Stimulated activated memory B cell treated with anti-CD40 and anti-IgM and Interleukin-4, amounts not matched to agents 10 μg/mL and 1 μg/mL and 100 μg/mL, for 72 hours (primary cell): ENCODE measurements at regions not wholly inside any gene's neighbourhood (a gene's known extent, or its start where the extent isn't known, plus 50 kb on each side); places are given as distances from the start of the nearest gene placed in this dataset.
"Not testable (repeated sequence)": the region's sequence is repeated elsewhere in the genome, so short reads cannot be mapped to it uniquely, and the experiment has no call there.

Experiments used
- ATAC-seq: fragments of 150-1000 bp; cut with Tn5 transposase; 2 replicates; pipeline ENCODE4 v1.10.0; 2021
- H3K27ac Mint-ChIP-seq: one replicate; pipeline ENCODE4 v1.8.0; 2022; ENCODE audit warnings: mild to moderate bottlenecking, mixed read lengths
- H3K27me3 Mint-ChIP-seq: one replicate; pipeline ENCODE4 v1.8.0; 2022; ENCODE audit warnings: mixed read lengths
- H3K36me3 Mint-ChIP-seq: one replicate; pipeline ENCODE4 v1.8.0; 2022; ENCODE audit warnings: mixed read lengths
- H3K4me1 Mint-ChIP-seq: one replicate; pipeline ENCODE4 v1.8.0; 2022; ENCODE audit warnings: mixed read lengths
- H3K4me3 Mint-ChIP-seq: one replicate; pipeline ENCODE4 v1.8.0; 2022; ENCODE audit warnings: mild to moderate bottlenecking, moderate library complexity, mixed read lengths
- H3K9me3 Mint-ChIP-seq: one replicate; pipeline ENCODE4 v1.8.0; 2022; ENCODE audit warnings: mixed read lengths

- no peaks in the 10 kb centered on the region for H3K9me3 Mint-ChIP-seq
- ATAC-seq = no peak
- H3K36me3 Mint-ChIP-seq = no peaks in the 10 kb centered on the region
- H3K4me1 Mint-ChIP-seq = peaks cover 8% of the 10 kb centered on the region
- no peaks in the 10 kb centered on the region for H3K27me3 Mint-ChIP-seq
- H3K27ac Mint-ChIP-seq = no peak overlapping the region
- H3K4me3 Mint-ChIP-seq = no peak overlapping the region
These were observed 83.4 kb downstream of the TNFRSF13B start for GRCh38 chr17:16888413-16889087.

GRCh38 chr17:16887523-16888095, 84.3 kb downstream of the TNFRSF13B start:
- no peaks in the 10 kb centered on the region for H3K9me3 Mint-ChIP-seq
- peaks cover 8% of the 10 kb centered on the region for H3K4me1 Mint-ChIP-seq
- no peaks in the 10 kb centered on the region for H3K36me3 Mint-ChIP-seq
- no peak overlapping the region for H3K27ac Mint-ChIP-seq
- ATAC-seq = no peak
- no peaks in the 10 kb centered on the region for H3K27me3 Mint-ChIP-seq
- H3K4me3 Mint-ChIP-seq = no peak overlapping the region

- peak; percentile 72 for ATAC-seq
- Mint-ChIP-seq H3K4me3 (no peak overlapping the region), H3K36me3 (no peaks in the 10 kb centered on the region), H3K27me3 (peaks cover 7% of the 10 kb centered on the region), H3K9me3 (no peaks in the 10 kb centered on the region), H3K4me1 (peaks cover 8% of the 10 kb centered on the region), H3K27ac (no peak overlapping the region)
These were observed 85.1 kb downstream of the TNFRSF13B start for GRCh38 chr17:16886655-16887322.

GRCh38 chr17:16885204-16885603, 86.7 kb downstream of the TNFRSF13B start:
- not testable (repeated sequence) for H3K4me3 Mint-ChIP-seq, H3K4me1 Mint-ChIP-seq, ATAC-seq, H3K36me3 Mint-ChIP-seq, H3K27me3 Mint-ChIP-seq, H3K27ac Mint-ChIP-seq, H3K9me3 Mint-ChIP-seq

GRCh38 chr17:16882926-16883265, 89.0 kb downstream of the TNFRSF13B start:
- not testable (repeated sequence) for H3K9me3 Mint-ChIP-seq, ATAC-seq, H3K4me1 Mint-ChIP-seq, H3K36me3 Mint-ChIP-seq, H3K27ac Mint-ChIP-seq, H3K4me3 Mint-ChIP-seq
- peaks cover 24% of the 10 kb centered on the region for H3K27me3 Mint-ChIP-seq

- H3K4me3 Mint-ChIP-seq = no peak overlapping the region
- no peak for ATAC-seq
- H3K27me3 Mint-ChIP-seq = peaks cover 25% of the 10 kb centered on the region
- no peaks in the 10 kb centered on the region for H3K36me3 Mint-ChIP-seq
- peaks cover 8% of the 10 kb centered on the region for H3K4me1 Mint-ChIP-seq
- H3K27ac Mint-ChIP-seq = no peak overlapping the region
- H3K9me3 Mint-ChIP-seq = no peaks in the 10 kb centered on the region
These were observed 89.5 kb downstream of the TNFRSF13B start for GRCh38 chr17:16882243-16882925.

GRCh38 chr17:16881239-16881924, 90.5 kb downstream of the TNFRSF13B start:
- no peak overlapping the region for H3K4me3 Mint-ChIP-seq
- peaks cover 25% of the 10 kb centered on the region for H3K27me3 Mint-ChIP-seq
- no peaks in the 10 kb centered on the region for H3K9me3 Mint-ChIP-seq
- H3K4me1 Mint-ChIP-seq = peaks cover 4% of the 10 kb centered on the region
- no peaks in the 10 kb centered on the region for H3K36me3 Mint-ChIP-seq
- no peak for ATAC-seq
- H3K27ac Mint-ChIP-seq = no peak overlapping the region

- ATAC-seq = no peak
- Mint-ChIP-seq H3K4me1 (no peaks in the 10 kb centered on the region), H3K9me3 (no peaks in the 10 kb centered on the region), H3K36me3 (no peaks in the 10 kb centered on the region), H3K27me3 (peaks cover 25% of the 10 kb centered on the region), H3K4me3 (no peak overlapping the region), H3K27ac (no peak overlapping the region)
These were observed 91.1 kb downstream of the TNFRSF13B start for GRCh38 chr17:16880843-16881230.

- no peak for ATAC-seq
- Mint-ChIP-seq H3K27me3 (peaks cover 25% of the 10 kb centered on the region), H3K36me3 (no peaks in the 10 kb centered on the region), H3K9me3 (no peaks in the 10 kb centered on the region), H3K4me1 (no peaks in the 10 kb centered on the region), H3K27ac (no peak overlapping the region), H3K4me3 (no peak overlapping the region)
These were observed 91.6 kb downstream of the TNFRSF13B start for GRCh38 chr17:16880121-16880842.

GRCh38 chr17:16879686-16880085, 92.2 kb downstream of the TNFRSF13B start:
- peaks cover 28% of the 10 kb centered on the region for H3K27me3 Mint-ChIP-seq
- H3K36me3 Mint-ChIP-seq = no peaks in the 10 kb centered on the region
- no peaks in the 10 kb centered on the region for H3K9me3 Mint-ChIP-seq
- H3K4me1 Mint-ChIP-seq = no peaks in the 10 kb centered on the region
- no peak overlapping the region for H3K27ac Mint-ChIP-seq
- ATAC-seq = no peak
- no peak overlapping the region for H3K4me3 Mint-ChIP-seq

- no peaks in the 10 kb centered on the region for H3K36me3 Mint-ChIP-seq
- ATAC-seq = no peak
- H3K27ac Mint-ChIP-seq = no peak overlapping the region
- H3K27me3 Mint-ChIP-seq = peaks cover 39% of the 10 kb centered on the region
- H3K4me1 Mint-ChIP-seq = no peaks in the 10 kb centered on the region
- H3K4me3 Mint-ChIP-seq = no peak overlapping the region
- H3K9me3 Mint-ChIP-seq = no peaks in the 10 kb centered on the region
These were observed 93.3 kb downstream of the TNFRSF13B start for GRCh38 chr17:16878606-16879005.

- H3K4me1 Mint-ChIP-seq = no peaks in the 10 kb centered on the region
- no peak for ATAC-seq
These were observed 93.8 kb downstream of the TNFRSF13B start for GRCh38 chr17:16878084-16878483.

GRCh38 chr17:16877099-16877498, 94.8 kb downstream of the TNFRSF13B start:
- ATAC-seq = no peak
- H3K36me3 Mint-ChIP-seq = no peaks in the 10 kb centered on the region
- peaks cover 35% of the 10 kb centered on the region for H3K27me3 Mint-ChIP-seq
- H3K9me3 Mint-ChIP-seq = no peaks in the 10 kb centered on the region
- H3K4me1 Mint-ChIP-seq = no peaks in the 10 kb centered on the region
- H3K27ac Mint-ChIP-seq = no peak overlapping the region
- no peak overlapping the region for H3K4me3 Mint-ChIP-seq

More at GRCh38 chr17:16878084-16878483, 93.8 kb downstream of the TNFRSF13B start:
- Mint-ChIP-seq H3K27me3 (peaks cover 39% of the 10 kb centered on the region), H3K27ac (no peak overlapping the region), H3K9me3 (no peaks in the 10 kb centered on the region), H3K4me3 (no peak overlapping the region), H3K36me3 (no peaks in the 10 kb centered on the region)

- no peaks in the 10 kb centered on the region for H3K4me1 Mint-ChIP-seq
- H3K27ac Mint-ChIP-seq = no peak overlapping the region
- no peaks in the 10 kb centered on the region for H3K36me3 Mint-ChIP-seq
- no peak for ATAC-seq
- no peak overlapping the region for H3K4me3 Mint-ChIP-seq
- H3K9me3 Mint-ChIP-seq = no peaks in the 10 kb centered on the region
- H3K27me3 Mint-ChIP-seq = peaks cover 30% of the 10 kb centered on the region
These were observed 96.3 kb downstream of the TNFRSF13B start for GRCh38 chr17:16875662-16876061.

GRCh38 chr17:16874216-16874615, 97.7 kb downstream of the TNFRSF13B start:
- not testable (repeated sequence) for ATAC-seq, H3K9me3 Mint-ChIP-seq, H3K36me3 Mint-ChIP-seq, H3K27ac Mint-ChIP-seq, H3K4me1 Mint-ChIP-seq, H3K4me3 Mint-ChIP-seq
- H3K27me3 Mint-ChIP-seq = peaks cover 28% of the 10 kb centered on the region
